ENCODE measurements at regions not wholly inside any gene's neighbourhood (a gene's known extent, or its start where the extent isn't known, plus 50 kb on each side); places are given as distances from the start of the nearest gene placed in this dataset.

GRCh38 chr3:117109178-117109577 is 399.6 kb downstream of the TUSC7 start:
- TF ChIP-seq, protein P1, sequence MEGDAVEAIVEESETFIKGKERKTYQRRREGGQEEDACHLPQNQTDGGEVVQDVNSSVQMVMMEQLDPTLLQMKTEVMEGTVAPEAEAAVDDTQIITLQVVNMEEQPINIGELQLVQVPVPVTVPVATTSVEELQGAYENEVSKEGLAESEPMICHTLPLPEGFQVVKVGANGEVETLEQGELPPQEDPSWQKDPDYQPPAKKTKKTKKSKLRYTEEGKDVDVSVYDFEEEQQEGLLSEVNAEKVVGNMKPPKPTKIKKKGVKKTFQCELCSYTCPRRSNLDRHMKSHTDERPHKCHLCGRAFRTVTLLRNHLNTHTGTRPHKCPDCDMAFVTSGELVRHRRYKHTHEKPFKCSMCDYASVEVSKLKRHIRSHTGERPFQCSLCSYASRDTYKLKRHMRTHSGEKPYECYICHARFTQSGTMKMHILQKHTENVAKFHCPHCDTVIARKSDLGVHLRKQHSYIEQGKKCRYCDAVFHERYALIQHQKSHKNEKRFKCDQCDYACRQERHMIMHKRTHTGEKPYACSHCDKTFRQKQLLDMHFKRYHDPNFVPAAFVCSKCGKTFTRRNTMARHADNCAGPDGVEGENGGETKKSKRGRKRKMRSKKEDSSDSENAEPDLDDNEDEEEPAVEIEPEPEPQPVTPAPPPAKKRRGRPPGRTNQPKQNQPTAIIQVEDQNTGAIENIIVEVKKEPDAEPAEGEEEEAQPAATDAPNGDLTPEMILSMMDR (IDR thresholded peaks at IDR 0.05): no peak
- TF ChIP-seq POLR2AphosphoS5 (IDR thresholded peaks at IDR 0.05) (no peak), POLR2A (IDR thresholded peaks at IDR 0.05) (no peak), EP300 (IDR thresholded peaks at IDR 0.05) (no peak)
